Lower lobe of right lung (tissue), 2 donors: ENCODE measurements at regions not wholly inside any gene's neighbourhood (a gene's known extent, or its start where the extent isn't known, plus 50 kb on each side); places are given as distances from the start of the nearest gene placed in this dataset.

Experiments used
- ATAC-seq, 2 donors: fragments of 200-7000 bp; cut with Tn5 transposase; one replicate each; pipeline ENCODE4 v1.9.1; 2020 to 2022; ENCODE audit warnings: mild to moderate bottlenecking in 2 of 2, moderate library complexity in 2 of 2
- DNase-seq: peaks from one replicate; pipeline ENCODE4 v3.0.0-alpha.2; 2020
- H3K27ac ChIP-seq: fragments of 200-600 bp; one replicate; pipeline ENCODE4 v1.8.0; 2022
- H3K27me3 ChIP-seq: fragments of 200-600 bp; one replicate; pipeline ENCODE4 v1.8.0; 2022; ENCODE audit warnings: low read depth
- H3K36me3 ChIP-seq: fragments of 200-600 bp; one replicate; pipeline ENCODE4 v1.8.0; 2022; ENCODE audit warnings: mild to moderate bottlenecking
- H3K4me1 ChIP-seq: fragments of 200-600 bp; one replicate; pipeline ENCODE4 v1.8.0; 2022
- H3K4me3 ChIP-seq: fragments of 200-600 bp; one replicate; pipeline ENCODE4 v1.8.0; 2022; ENCODE audit warnings: mild to moderate bottlenecking
- H3K9me3 ChIP-seq: fragments of 200-600 bp; one replicate; pipeline ENCODE4 v1.8.0; 2022
- CTCF ChIP-seq: fragments of 200-600 bp; IDR thresholded peaks from one replicate; pipeline ENCODE4 v1.8.0; 2022; ENCODE audit warnings: antibody characterized with exemption, mild to moderate bottlenecking
- intact Hi-C: fragments of 100-400 bp; cut with DNase I; formaldehyde crosslinking; loops from one replicate; pipeline ENCODE4 v1.11.0; 2022
- donor health status: DM: no; HTN: yes; CAD: no; lungs with severe emphysema.

GRCh38 chr5:159697530-159697929 lies 218.8 kb upstream of the ADRA1B start:
- ATAC-seq (no peak), DNase-seq (no peak)
- no peaks in the 10 kb centered on the region for H3K36me3 ChIP-seq
- H3K27me3 ChIP-seq: no peaks in the 10 kb centered on the region
- no peaks in the 10 kb centered on the region for H3K9me3 ChIP-seq
- no peak overlapping the region for H3K4me3 ChIP-seq
- intact Hi-C loops: no loop called here
- H3K4me1 ChIP-seq: no peaks in the 10 kb centered on the region
- no peak overlapping the region for H3K27ac ChIP-seq
- no peak for TF ChIP-seq CTCF

- TF ChIP-seq CTCF: no peak
- no peak for ATAC-seq
- Histone ChIP-seq H3K36me3 (no peaks in the 10 kb centered on the region), H3K27me3 (no peaks in the 10 kb centered on the region), H3K27ac (no peak overlapping the region), H3K4me1 (no peaks in the 10 kb centered on the region), H3K9me3 (no peaks in the 10 kb centered on the region), H3K4me3 (no peak overlapping the region)
- intact Hi-C loops: no loop called here
- DNase-seq: no peak
Observed at GRCh38 chr5:159698322-159698721, 218.0 kb upstream of the ADRA1B start.

GRCh38 chr5:159700016-159700415 lies 216.3 kb upstream of the ADRA1B start:
- H3K36me3 ChIP-seq: no peaks in the 10 kb centered on the region
- ATAC-seq (no peak), DNase-seq (no peak)
- H3K4me1 ChIP-seq: no peaks in the 10 kb centered on the region
- H3K4me3 ChIP-seq: no peak overlapping the region
- H3K9me3 ChIP-seq: no peaks in the 10 kb centered on the region
- TF ChIP-seq CTCF: no peak
- intact Hi-C loops: no loop called here
- no peak overlapping the region for H3K27ac ChIP-seq
- H3K27me3 ChIP-seq: no peaks in the 10 kb centered on the region

- ATAC-seq: no peak
Observed at GRCh38 chr5:159702301-159702700, 214.0 kb upstream of the ADRA1B start.

GRCh38 chr5:159702826-159703225 lies 213.5 kb upstream of the ADRA1B start:
- intact Hi-C loops: no loop called here
- Histone ChIP-seq H3K27me3 (no peaks in the 10 kb centered on the region), H3K4me3 (no peak overlapping the region), H3K4me1 (no peaks in the 10 kb centered on the region), H3K36me3 (no peaks in the 10 kb centered on the region), H3K9me3 (no peaks in the 10 kb centered on the region), H3K27ac (no peak overlapping the region)
- no peak for TF ChIP-seq CTCF
- DNase-seq (no peak), ATAC-seq (no peak)

More at GRCh38 chr5:159702301-159702700, 214.0 kb upstream of the ADRA1B start:
- H3K4me3 ChIP-seq: no peak overlapping the region
- H3K9me3 ChIP-seq: no peaks in the 10 kb centered on the region
- H3K36me3 ChIP-seq: no peaks in the 10 kb centered on the region
- no peaks in the 10 kb centered on the region for H3K4me1 ChIP-seq
- DNase-seq: no peak
- intact Hi-C loops: no loop called here
- H3K27ac ChIP-seq: no peak overlapping the region
- TF ChIP-seq CTCF: no peak
- no peaks in the 10 kb centered on the region for H3K27me3 ChIP-seq

GRCh38 chr5:159704160-159704559 lies 212.1 kb upstream of the ADRA1B start:
- no peaks in the 10 kb centered on the region for H3K36me3 ChIP-seq
- no peak for TF ChIP-seq CTCF
- no peaks in the 10 kb centered on the region for H3K9me3 ChIP-seq
- H3K27ac ChIP-seq: no peak overlapping the region
- intact Hi-C loops: no loop called here
- no peak for DNase-seq
- no peak for ATAC-seq
- no peak overlapping the region for H3K4me3 ChIP-seq
- H3K27me3 ChIP-seq: no peaks in the 10 kb centered on the region
- no peaks in the 10 kb centered on the region for H3K4me1 ChIP-seq
